GM19025 (cell line): ENCODE measurements at regions not wholly inside any gene's neighbourhood (a gene's known extent, or its start where the extent isn't known, plus 50 kb on each side); places are given as distances from the start of the nearest gene placed in this dataset.

Source experiments
- ATAC-seq: cut with Tn5 transposase; IDR thresholded peaks from one replicate; pipeline ENCODE4 v1.9.1; 2021; ENCODE audit warnings: mild to moderate bottlenecking, low read depth, moderate library complexity; ENCODE audit not compliant: unreplicated experiment

- no peak for ATAC-seq
Measured at GRCh38 chr6:79313254-79313653, 78.8 kb upstream of the HMGN3 start.

- no peak for ATAC-seq
Measured at GRCh38 chr6:79307321-79308036, 73.0 kb upstream of the HMGN3 start.

GRCh38 chr6:79305020-79305419, 70.5 kb upstream of the HMGN3 start:
- peak; percentile 42 for ATAC-seq

GRCh38 chr6:79302341-79302740, 67.9 kb upstream of the HMGN3 start:
- ATAC-seq, result no peak

- ATAC-seq, result no peak
Measured at GRCh38 chr6:79301290-79301689, 66.8 kb upstream of the HMGN3 start.

- no peak for ATAC-seq
Measured at GRCh38 chr6:79296211-79296610, 61.7 kb upstream of the HMGN3 start.
